GM12892 (cell line): ENCODE measurements at regions not wholly inside any gene's neighbourhood (a gene's known extent, or its start where the extent isn't known, plus 50 kb on each side); places are given as distances from the start of the nearest gene placed in this dataset.

Source experiments
- POLR2AphosphoS5 ChIP-seq: IDR thresholded peaks from 2 replicates; pipeline ENCODE4 v1.6.1; 2011; ENCODE audit warnings: low read depth, low read length, control low read depth
- TAF1 ChIP-seq: IDR thresholded peaks from 2 replicates; pipeline ENCODE4 v1.6.1; 2011; ENCODE audit warnings: low read depth, mild to moderate bottlenecking, control low read depth, low read length, borderline replicate concordance

DNA sequence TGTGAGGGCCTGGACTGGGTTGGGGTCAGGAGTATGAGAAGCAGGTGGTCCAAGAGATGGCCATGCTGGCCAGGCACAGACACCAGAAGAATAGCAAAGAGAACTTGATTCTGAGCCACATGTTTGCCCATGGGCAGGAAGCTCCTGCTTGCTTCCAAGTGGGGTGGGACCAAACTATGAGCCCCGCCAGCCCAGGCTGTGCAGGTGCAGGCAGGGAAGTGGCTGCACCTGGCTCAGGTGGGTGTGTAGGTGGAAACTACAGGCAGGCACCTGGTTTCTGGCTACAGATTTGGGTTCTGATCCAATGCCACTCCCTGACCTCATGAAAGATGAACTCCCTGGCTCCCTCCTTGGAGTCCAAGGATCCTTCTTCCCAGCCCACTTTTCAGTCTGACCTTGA, 207.9 kb upstream of the KLF3 start:
- no peak for TF ChIP-seq TAF1
- TF ChIP-seq POLR2AphosphoS5 = no peak
